Mammary epithelial cell (primary cell): ENCODE measurements at regions not wholly inside any gene's neighbourhood (a gene's known extent, or its start where the extent isn't known, plus 50 kb on each side); places are given as distances from the start of the nearest gene placed in this dataset.

ENCODE experiments used
- EZH2 ChIP-seq: IDR thresholded peaks from 2 replicates; pipeline ENCODE4 v1.6.1; 2012; ENCODE audit warnings: low read length, inconsistent platforms, borderline replicate concordance
- TF ChIP-seq, protein P1 (sequence below), 2 donors: IDR thresholded peaks in 1 of 2; conservative IDR thresholded peaks in 1 of 2; 2 replicates each; pipeline ENCODE4 v1.5.1; 2011 to 2012; ENCODE audit warnings: inconsistent platforms in 2 of 2, low read length in 2 of 2, mild to moderate bottlenecking in 2 of 2, control low read depth in 1 of 2, low read depth in 1 of 2; ENCODE audit not compliant: insufficient read depth in 1 of 2; ENCODE audit errors: extremely low read depth in 1 of 2

DNA sequence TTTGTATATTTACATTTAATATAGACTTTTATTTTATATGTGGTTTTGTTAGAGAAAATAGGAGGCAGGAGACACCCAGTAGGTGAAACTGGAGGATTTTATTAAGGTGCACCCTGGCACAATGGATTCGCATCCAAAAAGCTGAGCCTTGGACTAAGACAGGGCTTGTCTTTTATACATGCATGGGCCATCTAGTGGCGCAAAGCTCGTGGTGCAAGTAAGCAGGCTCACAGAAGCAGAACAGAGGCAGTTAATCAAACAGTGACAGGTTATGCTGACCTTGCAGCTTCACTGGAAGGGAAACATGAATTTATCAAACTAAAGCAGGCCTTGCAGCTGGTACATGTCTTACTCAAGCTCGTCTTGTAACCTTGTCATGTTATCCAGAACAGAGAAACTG lies 58.8 kb upstream of the ZNF681 start:
- TF ChIP-seq, protein P1, sequence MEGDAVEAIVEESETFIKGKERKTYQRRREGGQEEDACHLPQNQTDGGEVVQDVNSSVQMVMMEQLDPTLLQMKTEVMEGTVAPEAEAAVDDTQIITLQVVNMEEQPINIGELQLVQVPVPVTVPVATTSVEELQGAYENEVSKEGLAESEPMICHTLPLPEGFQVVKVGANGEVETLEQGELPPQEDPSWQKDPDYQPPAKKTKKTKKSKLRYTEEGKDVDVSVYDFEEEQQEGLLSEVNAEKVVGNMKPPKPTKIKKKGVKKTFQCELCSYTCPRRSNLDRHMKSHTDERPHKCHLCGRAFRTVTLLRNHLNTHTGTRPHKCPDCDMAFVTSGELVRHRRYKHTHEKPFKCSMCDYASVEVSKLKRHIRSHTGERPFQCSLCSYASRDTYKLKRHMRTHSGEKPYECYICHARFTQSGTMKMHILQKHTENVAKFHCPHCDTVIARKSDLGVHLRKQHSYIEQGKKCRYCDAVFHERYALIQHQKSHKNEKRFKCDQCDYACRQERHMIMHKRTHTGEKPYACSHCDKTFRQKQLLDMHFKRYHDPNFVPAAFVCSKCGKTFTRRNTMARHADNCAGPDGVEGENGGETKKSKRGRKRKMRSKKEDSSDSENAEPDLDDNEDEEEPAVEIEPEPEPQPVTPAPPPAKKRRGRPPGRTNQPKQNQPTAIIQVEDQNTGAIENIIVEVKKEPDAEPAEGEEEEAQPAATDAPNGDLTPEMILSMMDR (conservative IDR thresholded peaks at IDR 0.05 in 1 of 2, IDR thresholded peaks at IDR 0.05 in 1 of 2; ENCODE audit: extremely low read depth in 1 of 2, insufficient read depth in 1 of 2, low read depth in 1 of 2, low read length in 2 of 2) = peak; percentile 36 to 49
- TF ChIP-seq EZH2 = no peak
